NCI-H526 treated with DMSO at 0.1 percent for 48 hours (cell line): ENCODE measurements at regions not wholly inside any gene's neighbourhood (a gene's known extent, or its start where the extent isn't known, plus 50 kb on each side); places are given as distances from the start of the nearest gene placed in this dataset.

Source experiments
- DNase-seq: peaks from one replicate; lab custom pipeline; 2025; lab: John Stamatoyannopoulos, UW

DNA sequence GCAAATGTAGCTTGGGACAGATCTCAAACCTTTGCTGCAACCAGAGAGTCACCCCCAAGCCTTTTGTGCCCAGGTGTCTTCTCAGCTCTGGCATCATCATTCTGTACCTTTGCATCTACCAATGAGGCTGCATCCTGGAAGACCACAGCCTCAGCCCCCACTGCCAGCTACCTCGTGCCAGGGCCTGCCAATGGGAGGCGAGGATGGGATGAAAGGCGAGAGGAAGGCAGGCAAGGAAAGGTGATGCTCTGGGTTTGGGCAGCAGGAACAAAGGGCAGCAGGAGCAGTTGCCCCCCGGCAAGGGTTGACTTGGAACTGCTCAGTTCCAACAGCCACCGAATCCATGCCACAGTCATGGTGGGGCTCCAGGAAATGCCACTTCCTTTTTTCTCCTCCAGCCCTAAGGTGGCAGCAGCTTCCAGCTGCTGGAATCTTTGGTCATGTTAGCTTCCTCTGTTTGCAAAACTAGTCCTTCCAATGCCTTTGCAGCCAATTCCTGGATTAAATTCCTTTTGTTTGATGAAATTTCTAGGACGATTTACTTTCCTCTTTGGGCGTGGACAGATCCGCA, 651.6 kb downstream of the NPHP4 start:
- DNase-seq = no peak

GRCh38 chr1:5338466-5338865, 653.8 kb downstream of the NPHP4 start:
- no peak for DNase-seq

GRCh38 chr1:5333291-5333690, 658.9 kb downstream of the NPHP4 start:
- DNase-seq = no peak

GRCh38 chr1:5331101-5331500, 661.1 kb downstream of the NPHP4 start:
- DNase-seq = no peak

DNA sequence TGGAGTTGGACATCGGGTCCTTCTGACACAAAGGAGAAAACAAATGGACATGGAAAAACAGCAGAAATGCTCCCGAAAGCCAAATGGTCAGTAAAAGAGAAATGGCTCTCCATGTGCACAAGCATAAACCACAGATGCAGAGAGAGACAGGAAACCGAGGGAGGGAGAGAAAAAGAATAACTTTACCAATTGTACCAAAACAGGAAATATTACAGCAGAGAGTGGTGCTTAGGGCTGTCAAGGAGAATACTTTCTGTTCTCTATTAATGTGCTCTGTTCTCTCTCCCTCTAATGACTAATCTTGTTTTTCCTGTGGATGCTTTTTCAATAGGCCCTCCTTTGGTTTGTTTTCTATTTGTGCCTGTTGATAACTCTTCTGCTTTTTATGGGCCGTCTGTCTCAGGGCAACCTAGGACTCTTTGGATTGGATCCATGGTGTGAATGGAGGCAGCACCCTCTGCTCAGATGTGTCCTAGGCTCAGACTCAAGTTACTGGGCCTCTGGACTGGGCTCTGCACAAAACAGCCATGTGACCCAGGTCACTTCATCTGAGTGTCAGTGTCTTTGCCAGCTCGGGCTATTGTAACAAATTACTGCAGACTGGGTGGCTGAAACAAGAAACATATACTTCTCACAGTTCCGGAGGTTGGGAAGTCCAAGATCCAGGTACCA, 663.0 kb downstream of the NPHP4 start:
- DNase-seq = no peak

DNA sequence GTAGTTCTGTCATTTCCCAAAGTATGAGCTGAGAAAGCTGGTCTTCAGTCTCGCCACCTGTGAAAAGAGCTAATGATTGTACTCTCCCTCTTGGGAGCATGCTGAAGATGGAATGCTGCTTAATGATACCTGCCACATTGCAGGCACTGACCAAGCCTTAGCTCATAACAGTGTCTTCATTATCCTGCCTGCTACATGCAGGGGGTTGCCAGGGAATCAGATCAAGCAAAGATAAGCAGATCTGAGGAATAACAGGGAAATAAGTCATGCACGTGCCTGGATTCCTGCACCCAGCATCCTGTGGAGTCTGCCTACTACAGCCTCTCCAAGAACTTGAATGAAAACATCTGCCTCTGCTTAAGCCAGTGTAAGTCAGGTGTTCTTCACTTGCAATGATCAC, 667.3 kb downstream of the NPHP4 start:
- no peak for DNase-seq

DNA sequence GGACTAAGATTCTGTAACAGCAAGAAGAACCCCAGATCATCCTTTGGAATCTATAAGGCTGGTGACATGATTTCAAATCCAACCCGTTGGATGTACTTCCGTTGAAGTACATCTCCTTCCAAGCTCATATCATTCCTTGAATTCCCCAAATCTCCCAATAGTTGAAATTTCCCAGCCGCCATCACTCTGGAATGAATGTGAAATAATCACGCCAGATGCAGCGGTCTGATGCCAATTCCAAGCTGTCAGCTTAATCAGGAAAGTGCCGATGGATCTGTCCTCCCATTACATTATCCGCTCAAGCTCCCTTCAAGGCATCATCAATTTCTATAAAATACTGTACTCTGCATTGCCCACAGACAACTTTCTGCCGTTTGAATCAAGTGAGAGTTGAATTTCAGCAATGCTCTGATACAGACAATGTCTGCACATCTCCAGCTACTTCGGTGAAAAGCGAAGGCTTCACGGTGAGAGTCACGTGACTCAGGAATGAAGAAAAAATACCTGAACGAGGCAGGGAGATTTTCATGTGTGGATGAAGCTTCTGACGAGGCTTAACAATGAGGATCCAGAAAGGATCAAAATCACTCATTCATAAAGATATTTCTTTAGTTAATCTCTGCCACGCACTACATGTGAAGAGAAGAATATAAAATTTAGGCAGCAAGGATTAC, 663.9 kb downstream of the AJAP1 start:
- no peak for DNase-seq

DNA sequence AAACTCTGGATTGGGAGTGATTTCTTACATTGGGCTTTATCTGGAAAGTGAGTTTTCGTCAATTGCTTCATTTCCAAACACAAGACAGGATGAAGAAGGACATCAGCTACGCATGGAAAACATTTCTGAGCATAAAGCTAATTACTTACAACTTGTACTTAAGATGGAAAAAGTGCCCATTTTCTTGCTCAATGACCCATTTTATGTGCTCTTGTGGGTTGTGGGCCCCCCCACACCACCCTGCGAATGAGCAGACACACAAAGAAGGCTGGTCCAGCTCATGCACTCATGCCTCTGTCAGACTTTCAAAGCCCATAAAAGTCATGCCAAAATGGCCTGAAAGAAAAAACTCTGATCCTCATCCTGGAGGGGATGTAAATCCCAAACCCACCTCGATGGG, 663.0 kb downstream of the AJAP1 start:
- DNase-seq = no peak

DNA sequence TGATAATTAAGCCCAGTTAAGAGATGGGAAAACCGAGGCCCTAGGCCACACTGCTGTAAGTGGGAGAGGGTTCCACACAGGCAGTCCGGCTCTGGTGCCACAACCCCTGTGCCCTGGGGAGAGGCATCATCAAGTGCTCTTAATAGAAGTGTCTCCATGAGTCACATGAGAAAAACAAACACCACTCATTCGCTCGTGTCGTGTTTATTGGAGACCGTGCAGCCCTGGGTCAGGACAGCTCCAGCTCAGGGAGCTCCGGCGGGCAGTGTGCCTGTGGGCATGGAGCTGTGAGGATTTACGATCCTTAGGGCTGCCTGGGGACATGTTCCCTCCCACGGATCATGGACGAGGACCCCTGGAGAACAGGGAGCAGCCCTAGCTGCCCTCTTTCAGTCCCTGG, 658.5 kb downstream of the AJAP1 start:
- DNase-seq = no peak

GRCh38 chr1:5312293-5312674, 657.9 kb downstream of the AJAP1 start:
- no peak for DNase-seq

DNA sequence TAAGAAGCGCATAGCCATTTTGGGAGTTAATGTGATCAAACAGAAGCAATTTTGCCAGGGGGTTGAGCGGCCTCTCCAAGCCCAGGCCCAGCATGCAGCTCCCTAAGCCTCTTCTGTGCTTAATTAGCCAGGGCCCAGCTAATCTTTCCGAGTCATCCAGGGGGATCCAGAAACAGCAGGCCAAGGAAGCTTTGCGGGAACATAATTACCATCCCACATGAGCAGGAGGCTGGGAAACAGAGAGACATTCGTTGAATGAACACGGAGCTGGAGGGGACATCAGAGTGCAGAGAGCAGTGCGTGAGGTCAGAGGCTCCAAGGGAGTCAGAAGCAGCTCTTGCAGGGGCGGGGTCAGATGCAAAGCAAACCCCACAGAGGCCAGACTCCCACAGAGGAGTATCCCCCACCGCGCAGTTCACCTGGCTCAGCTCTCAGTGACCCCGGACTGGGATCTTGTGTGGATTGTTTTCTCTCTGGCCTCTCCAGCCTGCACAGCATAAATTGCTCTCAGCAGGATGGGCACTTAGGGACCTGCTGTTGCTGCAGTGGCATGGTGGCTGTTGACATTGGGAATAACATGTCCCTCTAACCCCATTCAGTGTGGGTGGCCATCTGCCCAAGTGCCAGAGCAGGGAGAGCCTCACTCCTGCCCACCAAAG, 657.4 kb downstream of the AJAP1 start:
- DNase-seq = no peak

DNA sequence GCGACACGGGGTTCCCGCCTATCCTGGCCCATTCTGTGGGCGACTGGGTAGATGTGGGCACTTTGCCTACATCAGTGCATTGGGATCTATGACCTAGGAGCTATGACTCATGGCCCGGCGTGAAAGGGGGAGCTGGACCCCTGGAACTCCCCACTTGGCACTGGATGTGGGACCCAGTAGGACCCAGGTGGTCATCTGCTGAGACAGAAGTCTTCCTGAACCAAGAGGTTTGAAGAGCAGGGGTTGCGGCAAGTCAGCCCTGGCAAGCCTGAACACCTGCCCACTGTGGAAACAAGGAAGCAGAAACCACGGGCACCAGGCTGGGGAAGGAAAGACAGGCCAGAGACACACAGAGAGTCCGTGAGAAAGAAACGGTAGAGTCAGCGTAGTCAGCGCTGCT, 656.7 kb downstream of the AJAP1 start:
- no peak for DNase-seq

DNA sequence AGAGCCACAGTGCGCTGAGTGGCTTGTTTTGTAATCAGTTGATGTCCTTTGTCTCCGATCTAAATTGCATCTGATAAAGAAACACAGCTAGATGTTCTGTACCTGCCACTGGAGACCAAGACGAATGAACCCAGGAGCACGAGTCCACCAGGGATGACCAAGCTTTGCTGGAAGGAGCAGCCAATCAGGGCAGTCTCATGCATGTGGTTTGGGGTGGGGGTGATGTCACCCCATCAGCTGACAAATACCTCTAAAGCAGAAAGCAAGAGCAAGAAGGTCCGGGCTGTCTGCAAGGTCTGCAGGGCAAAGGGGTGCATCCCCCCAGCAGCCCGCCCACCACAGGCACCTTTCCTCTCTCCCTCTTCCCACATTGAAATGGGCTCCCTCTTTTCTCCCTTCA, 653.8 kb downstream of the AJAP1 start:
- DNase-seq = no peak

- DNase-seq = no peak
Measured at GRCh38 chr1:5304702-5305101, 650.3 kb downstream of the AJAP1 start.

GRCh38 chr1:5298376-5298775, 644.0 kb downstream of the AJAP1 start:
- no peak for DNase-seq

GRCh38 chr1:5297886-5298239, 643.5 kb downstream of the AJAP1 start:
- no peak for DNase-seq

DNA sequence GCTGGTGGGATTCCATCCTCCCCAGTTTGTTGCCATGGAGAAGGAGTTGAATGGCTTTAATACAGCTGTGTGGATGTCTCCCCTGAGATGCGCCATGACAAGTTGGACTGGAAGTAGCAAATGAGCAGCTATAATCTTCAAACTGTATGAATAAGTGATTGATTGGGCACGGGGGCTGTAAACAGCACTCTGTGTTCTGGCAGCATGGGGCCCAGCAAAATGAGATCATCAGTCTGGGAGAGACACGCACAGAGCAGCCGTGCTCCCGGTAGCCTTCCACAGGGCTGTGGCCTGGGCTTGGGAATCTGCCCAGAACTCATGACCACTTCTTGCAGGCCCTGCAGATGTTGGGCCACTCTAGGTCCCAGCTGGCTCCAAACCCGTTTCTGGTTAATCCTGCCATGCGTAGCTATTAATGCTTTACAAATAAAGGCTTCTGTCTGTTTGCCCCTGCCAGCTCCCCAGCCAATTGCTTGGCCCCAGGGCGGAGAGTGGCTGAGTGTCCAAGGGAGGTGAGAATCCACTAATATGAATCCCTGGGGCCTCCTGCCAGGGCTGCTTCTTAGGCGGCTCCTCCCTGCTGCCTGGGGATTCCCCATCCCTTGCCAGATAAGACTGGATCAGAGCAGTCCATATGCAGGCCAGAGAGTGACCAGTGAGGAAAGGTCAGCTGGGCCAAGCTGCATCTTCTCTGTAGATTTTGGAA, 642.9 kb downstream of the AJAP1 start:
- DNase-seq = no peak

DNA sequence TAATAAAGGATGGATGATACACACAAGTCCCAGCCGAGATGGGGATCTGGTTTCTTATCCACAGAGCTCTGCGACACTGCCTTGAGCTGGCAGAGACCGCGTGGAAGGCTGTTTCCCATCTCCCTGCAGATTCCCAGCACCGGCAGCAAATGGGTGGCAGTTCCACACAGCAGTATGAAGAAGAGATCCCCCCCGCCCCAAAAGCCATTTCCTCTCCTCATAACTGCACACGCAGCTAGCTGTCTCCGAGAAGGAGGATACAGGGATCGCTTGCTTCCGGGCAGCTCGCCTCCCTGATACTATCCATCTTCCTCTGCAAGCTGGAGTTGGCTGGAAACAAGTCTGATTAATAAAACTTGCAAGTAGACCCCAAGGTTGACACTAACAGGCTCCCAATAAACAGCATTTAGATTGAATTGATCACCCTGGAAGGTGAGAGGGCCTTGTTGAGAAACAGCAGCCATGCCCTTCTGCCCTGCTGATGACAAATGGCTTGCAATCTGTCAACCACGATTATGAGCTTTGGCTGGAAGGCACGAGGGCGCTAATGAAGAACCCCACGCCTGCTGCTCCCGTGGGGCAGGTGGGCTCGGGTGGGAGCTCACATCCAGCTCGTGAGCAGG, 642.3 kb downstream of the AJAP1 start:
- DNase-seq = no peak

DNA sequence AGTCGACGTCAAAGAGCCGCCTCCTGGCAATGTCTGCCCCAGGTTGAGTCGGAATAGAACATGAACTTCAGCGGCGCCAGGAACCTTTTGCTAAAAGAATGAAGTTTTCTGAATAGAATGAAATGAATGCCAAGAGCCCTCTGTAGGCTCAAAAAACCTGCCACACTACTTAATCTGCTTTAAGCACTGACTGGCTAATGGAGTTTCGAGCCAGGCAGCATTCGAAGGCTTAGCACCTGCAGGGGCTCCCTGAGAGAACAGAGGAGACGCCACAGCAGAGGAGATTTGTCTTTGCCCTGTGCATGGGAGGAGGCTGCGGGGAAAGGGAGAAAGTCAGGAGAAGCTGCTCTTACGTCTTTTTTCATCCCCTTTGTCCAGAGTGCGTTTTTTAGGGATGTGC, 641.7 kb downstream of the AJAP1 start:
- no peak for DNase-seq

- DNase-seq = no peak
Measured at GRCh38 chr1:5291889-5292288, 637.5 kb downstream of the AJAP1 start.

DNA sequence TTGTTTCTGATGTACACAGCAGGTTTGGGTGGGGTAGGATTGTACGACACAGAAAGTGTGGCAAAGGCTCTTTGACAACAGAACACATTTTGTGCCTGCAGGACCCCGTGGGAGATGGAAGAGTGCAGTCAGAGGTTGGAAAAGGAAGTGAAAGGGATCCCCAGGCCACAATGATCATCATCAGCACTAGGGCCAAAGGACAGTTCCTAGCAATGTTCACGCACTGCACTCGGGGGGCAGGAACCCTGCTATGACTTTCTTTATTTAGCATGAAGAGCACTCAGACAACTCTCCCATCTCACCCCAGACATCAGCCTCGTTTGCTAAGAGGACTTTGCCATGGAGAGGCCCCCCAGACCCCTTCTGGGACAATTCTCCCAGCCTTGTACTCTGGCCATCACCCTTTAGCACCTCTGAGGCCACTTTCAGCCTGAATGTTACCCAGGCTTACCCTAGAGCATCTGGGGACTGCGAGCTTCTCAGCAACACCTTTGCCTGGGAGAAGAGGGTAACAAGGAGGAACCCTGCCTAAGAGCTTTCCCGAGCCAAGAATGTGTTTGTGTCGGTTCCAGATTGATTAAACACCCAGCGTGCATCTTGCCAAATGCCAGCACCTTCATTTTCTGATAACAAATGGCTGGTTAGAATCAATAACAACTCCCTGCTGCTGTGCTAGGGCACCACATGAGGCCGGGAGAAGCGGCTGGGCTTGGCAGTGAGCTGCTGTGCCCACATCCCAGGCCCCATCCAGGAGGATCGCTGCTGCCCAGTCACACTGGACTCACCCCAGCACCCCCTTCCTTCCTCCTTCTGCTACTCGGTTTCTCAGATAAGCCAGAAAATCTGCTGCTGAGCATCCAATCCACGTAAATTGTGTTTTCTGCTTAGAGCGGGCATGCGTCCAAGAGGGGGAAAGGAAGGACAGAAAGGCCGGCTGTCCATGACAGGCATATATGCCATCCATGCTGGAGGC, 633.1 kb downstream of the AJAP1 start:
- DNase-seq = no peak
